ENCODE measurements at regions not wholly inside any gene's neighbourhood (a gene's known extent, or its start where the extent isn't known, plus 50 kb on each side); places are given as distances from the start of the nearest gene placed in this dataset.

- DNase-seq: no peak
Measured at GRCh38 chr3:28743271-28743670, 394.6 kb upstream of the AZI2 start.

- no peak for DNase-seq
Measured at GRCh38 chr3:28743831-28744230, 395.2 kb upstream of the AZI2 start.

GRCh38 chr3:28745436-28745835, 396.8 kb upstream of the AZI2 start:
- DNase-seq: no peak

- DNase-seq: peak; percentile 15
Measured at GRCh38 chr3:28745916-28746617, 397.4 kb upstream of the AZI2 start.

- DNase-seq: no peak
Measured at GRCh38 chr3:28746990-28747389, 398.4 kb upstream of the AZI2 start.

- no peak for DNase-seq
Measured at GRCh38 chr3:28751864-28752263, 403.2 kb upstream of the AZI2 start.

- DNase-seq: no peak
Measured at GRCh38 chr3:28752290-28752689, 403.7 kb upstream of the AZI2 start.

- DNase-seq: no peak
Measured at GRCh38 chr3:28756056-28756455, 407.4 kb upstream of the AZI2 start.

GRCh38 chr3:28758115-28758514, 409.5 kb upstream of the AZI2 start:
- no peak for DNase-seq

- peak; percentile 6 for DNase-seq
Measured at GRCh38 chr3:28761375-28761774, 412.8 kb upstream of the AZI2 start.

- no peak for DNase-seq
Measured at GRCh38 chr3:28765194-28765593, 416.6 kb upstream of the AZI2 start.

- DNase-seq: no peak
Measured at GRCh38 chr3:28768439-28768838, 419.8 kb upstream of the AZI2 start.

GRCh38 chr3:28777806-28778475, 429.3 kb upstream of the AZI2 start:
- DNase-seq: no peak

GRCh38 chr3:28780480-28780879, 431.9 kb upstream of the AZI2 start:
- no peak for DNase-seq

- no peak for DNase-seq
Measured at GRCh38 chr3:28781053-28781452, 432.4 kb upstream of the AZI2 start.

- DNase-seq: no peak
Measured at GRCh38 chr3:28786446-28786845, 437.8 kb upstream of the AZI2 start.

GRCh38 chr3:28788571-28788970, 439.9 kb upstream of the AZI2 start:
- DNase-seq: no peak

GRCh38 chr3:28791713-28792255, 443.2 kb upstream of the AZI2 start:
- DNase-seq: peak; percentile 36

- DNase-seq: no peak
Measured at GRCh38 chr3:28792604-28793003, 444.0 kb upstream of the AZI2 start.

- no peak for DNase-seq
Measured at GRCh38 chr3:28799084-28799483, 450.5 kb upstream of the AZI2 start.

- DNase-seq: no peak
Measured at GRCh38 chr3:28800203-28800602, 451.6 kb upstream of the AZI2 start.

- no peak for DNase-seq
Measured at GRCh38 chr3:28808068-28808467, 459.4 kb upstream of the AZI2 start.

- DNase-seq: no peak
Measured at GRCh38 chr3:28816017-28816416, 464.9 kb upstream of the RBMS3 start.

- no peak for DNase-seq
Measured at GRCh38 chr3:28824316-28824715, 456.6 kb upstream of the RBMS3 start.

GRCh38 chr3:28826840-28827239, 454.0 kb upstream of the RBMS3 start:
- DNase-seq: no peak
